22Rv1 (cell line): ENCODE measurements at regions not wholly inside any gene's neighbourhood (a gene's known extent, or its start where the extent isn't known, plus 50 kb on each side); places are given as distances from the start of the nearest gene placed in this dataset.

Experiments
- ZFX ChIP-seq: fragments of 450-650 bp; IDR thresholded peaks from 2 replicates; pipeline ENCODE4 v1.6.1; 2017; ENCODE audit warnings: antibody characterized with exemption, borderline replicate concordance
- TF ChIP-seq, protein P1 (sequence below): fragments of 450-650 bp; IDR thresholded peaks from 2 replicates; pipeline ENCODE4 v1.5.1; 2017; ENCODE audit warnings: mild to moderate bottlenecking

- TF ChIP-seq, protein P1, sequence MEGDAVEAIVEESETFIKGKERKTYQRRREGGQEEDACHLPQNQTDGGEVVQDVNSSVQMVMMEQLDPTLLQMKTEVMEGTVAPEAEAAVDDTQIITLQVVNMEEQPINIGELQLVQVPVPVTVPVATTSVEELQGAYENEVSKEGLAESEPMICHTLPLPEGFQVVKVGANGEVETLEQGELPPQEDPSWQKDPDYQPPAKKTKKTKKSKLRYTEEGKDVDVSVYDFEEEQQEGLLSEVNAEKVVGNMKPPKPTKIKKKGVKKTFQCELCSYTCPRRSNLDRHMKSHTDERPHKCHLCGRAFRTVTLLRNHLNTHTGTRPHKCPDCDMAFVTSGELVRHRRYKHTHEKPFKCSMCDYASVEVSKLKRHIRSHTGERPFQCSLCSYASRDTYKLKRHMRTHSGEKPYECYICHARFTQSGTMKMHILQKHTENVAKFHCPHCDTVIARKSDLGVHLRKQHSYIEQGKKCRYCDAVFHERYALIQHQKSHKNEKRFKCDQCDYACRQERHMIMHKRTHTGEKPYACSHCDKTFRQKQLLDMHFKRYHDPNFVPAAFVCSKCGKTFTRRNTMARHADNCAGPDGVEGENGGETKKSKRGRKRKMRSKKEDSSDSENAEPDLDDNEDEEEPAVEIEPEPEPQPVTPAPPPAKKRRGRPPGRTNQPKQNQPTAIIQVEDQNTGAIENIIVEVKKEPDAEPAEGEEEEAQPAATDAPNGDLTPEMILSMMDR: no peak
- TF ChIP-seq ZFX: no peak
Measured at GRCh38 chr11:119509282-119509841, 86.4 kb upstream of the THY1 start.
